Activated CD8-positive, alpha-beta T cell treated with anti-CD3 and anti-CD28 coated beads for 36 hours (primary cell): ENCODE measurements at regions not wholly inside any gene's neighbourhood (a gene's known extent, or its start where the extent isn't known, plus 50 kb on each side); places are given as distances from the start of the nearest gene placed in this dataset.

Experiments used
- ATAC-seq: fragments of 200-7000 bp; cut with Tn5 transposase; one replicate; pipeline ENCODE4 v1.10.0; 2021; ENCODE audit warnings: mild to moderate bottlenecking, moderate library complexity
- CTCF ChIA-PET: fragments of 350-600 bp; sonication (Branson Sonifier 250); formaldehyde crosslinking; loops from one replicate; lab custom pipeline; 2021; ENCODE audit warnings: antibody characterized with exemption; lab: Charles Lee
- POLR2A ChIA-PET: fragments of 350-600 bp; sonication (Branson Sonifier 250); formaldehyde crosslinking; loops from one replicate; lab custom pipeline; 2021; ENCODE audit warnings: antibody characterized with exemption; lab: Charles Lee
- DNase-seq: peaks from one replicate; pipeline ENCODE4 v3.0.0-alpha.2; 2020
- H3K27ac Mint-ChIP-seq: one replicate; pipeline ENCODE4 v1.8.0; 2021; ENCODE audit warnings: mild to moderate bottlenecking, mixed read lengths
- H3K27me3 Mint-ChIP-seq: one replicate; pipeline ENCODE4 v1.8.0; 2021; ENCODE audit warnings: mixed read lengths
- H3K36me3 Mint-ChIP-seq: one replicate; pipeline ENCODE4 v1.8.0; 2021; ENCODE audit warnings: low read depth, mixed read lengths
- H3K4me1 Mint-ChIP-seq: one replicate; pipeline ENCODE4 v1.8.0; 2021; ENCODE audit warnings: low read depth, mixed read lengths
- H3K4me3 Mint-ChIP-seq: one replicate; pipeline ENCODE4 v1.8.0; 2021; ENCODE audit warnings: mild to moderate bottlenecking, moderate library complexity, mixed read lengths
- H3K9me3 Mint-ChIP-seq: one replicate; pipeline ENCODE4 v1.8.0; 2021; ENCODE audit warnings: mixed read lengths
- intact Hi-C: fragments of 100-400 bp; cut with micrococcal nuclease; formaldehyde crosslinking; loops from one replicate; pipeline ENCODE4 v1.10.0; 2022
- TF ChIP-seq, protein P1 (sequence below): fragments of 200-600 bp; IDR thresholded peaks from one replicate; pipeline ENCODE4 v1.8.0; 2022; ENCODE audit warnings: antibody characterized with exemption, mild to moderate bottlenecking

- DNase-seq (no peak), ATAC-seq (no peak)
- TF ChIP-seq, protein P1, sequence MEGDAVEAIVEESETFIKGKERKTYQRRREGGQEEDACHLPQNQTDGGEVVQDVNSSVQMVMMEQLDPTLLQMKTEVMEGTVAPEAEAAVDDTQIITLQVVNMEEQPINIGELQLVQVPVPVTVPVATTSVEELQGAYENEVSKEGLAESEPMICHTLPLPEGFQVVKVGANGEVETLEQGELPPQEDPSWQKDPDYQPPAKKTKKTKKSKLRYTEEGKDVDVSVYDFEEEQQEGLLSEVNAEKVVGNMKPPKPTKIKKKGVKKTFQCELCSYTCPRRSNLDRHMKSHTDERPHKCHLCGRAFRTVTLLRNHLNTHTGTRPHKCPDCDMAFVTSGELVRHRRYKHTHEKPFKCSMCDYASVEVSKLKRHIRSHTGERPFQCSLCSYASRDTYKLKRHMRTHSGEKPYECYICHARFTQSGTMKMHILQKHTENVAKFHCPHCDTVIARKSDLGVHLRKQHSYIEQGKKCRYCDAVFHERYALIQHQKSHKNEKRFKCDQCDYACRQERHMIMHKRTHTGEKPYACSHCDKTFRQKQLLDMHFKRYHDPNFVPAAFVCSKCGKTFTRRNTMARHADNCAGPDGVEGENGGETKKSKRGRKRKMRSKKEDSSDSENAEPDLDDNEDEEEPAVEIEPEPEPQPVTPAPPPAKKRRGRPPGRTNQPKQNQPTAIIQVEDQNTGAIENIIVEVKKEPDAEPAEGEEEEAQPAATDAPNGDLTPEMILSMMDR = no peak
- Mint-ChIP-seq H3K27ac (no peak overlapping the region), H3K4me1 (no peaks in the 10 kb centered on the region), H3K27me3 (no peaks in the 10 kb centered on the region), H3K4me3 (no peak overlapping the region), H3K9me3 (peaks cover 3% of the 10 kb centered on the region), H3K36me3 (no peaks in the 10 kb centered on the region)
- POLR2A ChIA-PET = no interaction called here
- intact Hi-C loops = no loop called here
- CTCF ChIA-PET = no interaction called here
Observed at GRCh38 chr10:81314471-81314870, 560.5 kb upstream of the NRG3 start.

DNA sequence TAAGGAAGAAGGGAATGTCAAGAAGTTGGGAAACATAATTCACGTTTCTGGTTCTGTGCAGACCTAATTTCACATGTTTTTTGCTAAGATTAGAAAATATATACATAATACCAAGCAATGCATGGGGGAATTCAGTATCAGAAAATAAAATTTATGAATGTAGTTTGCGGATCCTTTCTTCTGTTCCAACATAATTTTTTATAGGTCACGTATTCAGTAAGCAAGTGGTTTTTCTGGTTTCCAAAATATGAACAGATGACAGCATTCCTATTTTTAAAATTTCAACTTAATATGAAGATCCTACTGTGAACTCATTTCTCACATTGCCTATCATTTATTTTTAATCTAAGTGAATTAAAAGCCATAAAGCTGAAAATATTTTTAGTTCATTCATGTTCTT, 560.0 kb upstream of the NRG3 start:
- intact Hi-C loops = no loop called here
- Mint-ChIP-seq H3K27me3 (no peaks in the 10 kb centered on the region), H3K27ac (no peak overlapping the region), H3K9me3 (no peaks in the 10 kb centered on the region), H3K36me3 (no peaks in the 10 kb centered on the region), H3K4me1 (no peaks in the 10 kb centered on the region), H3K4me3 (no peak overlapping the region)
- DNase-seq (no peak), ATAC-seq (no peak)
- POLR2A ChIA-PET = no interaction called here
- CTCF ChIA-PET = no interaction called here
- TF ChIP-seq, protein P1 = no peak

DNA sequence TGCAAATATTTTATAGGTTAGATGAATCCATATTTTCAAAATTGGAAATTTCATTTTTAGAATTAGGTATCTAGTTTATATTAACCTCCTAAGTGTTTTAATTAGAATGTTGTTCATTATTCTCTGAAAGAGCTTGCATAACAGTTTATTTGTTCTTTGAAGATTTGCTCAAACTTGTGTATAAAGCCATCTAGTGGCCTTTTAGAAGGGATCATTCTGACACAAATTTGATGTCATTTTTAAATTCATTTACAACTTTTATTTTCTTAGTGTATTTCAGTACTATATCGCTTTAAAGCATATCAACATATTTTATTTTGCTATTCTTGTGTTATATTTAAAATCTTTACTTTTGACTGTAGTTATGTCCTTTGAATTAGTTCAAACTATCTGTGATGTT, 527.0 kb upstream of the NRG3 start:
- Mint-ChIP-seq H3K27me3 (no peaks in the 10 kb centered on the region), H3K4me1 (no peaks in the 10 kb centered on the region), H3K36me3 (no peaks in the 10 kb centered on the region), H3K9me3 (no peaks in the 10 kb centered on the region), H3K27ac (no peak overlapping the region), H3K4me3 (no peak overlapping the region)
- ATAC-seq (no peak), DNase-seq (no peak)
- TF ChIP-seq, protein P1 = no peak
- intact Hi-C loops = no loop called here
- POLR2A ChIA-PET = no interaction called here
- CTCF ChIA-PET = no interaction called here

DNA sequence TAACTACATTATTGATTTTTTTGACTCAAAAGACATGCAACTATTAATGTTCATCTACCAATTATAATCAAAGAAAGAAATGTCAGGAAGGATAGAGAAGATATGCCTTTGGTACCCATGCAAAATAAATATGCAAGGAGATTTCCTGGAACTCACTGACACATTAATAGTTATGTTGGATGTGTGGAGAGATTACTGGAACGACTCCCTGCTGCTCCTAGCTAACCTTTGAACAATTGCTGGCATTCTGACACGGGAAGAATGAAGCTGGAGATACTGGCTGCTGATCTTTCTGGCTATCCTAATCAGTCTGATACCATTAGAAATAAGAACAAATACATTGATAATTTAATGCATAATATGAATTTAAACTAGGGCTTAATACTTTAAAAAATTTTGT, 507.9 kb upstream of the NRG3 start:
- Mint-ChIP-seq H3K27me3 (no peaks in the 10 kb centered on the region), H3K27ac (no peak overlapping the region), H3K9me3 (peaks cover under 1% of the 10 kb centered on the region), H3K4me3 (no peak overlapping the region), H3K4me1 (no peaks in the 10 kb centered on the region), H3K36me3 (no peaks in the 10 kb centered on the region)
- ATAC-seq (no peak), DNase-seq (no peak)
- TF ChIP-seq, protein P1 = no peak
- intact Hi-C loops = no loop called here
- POLR2A ChIA-PET = no interaction called here
- CTCF ChIA-PET = no interaction called here

DNA sequence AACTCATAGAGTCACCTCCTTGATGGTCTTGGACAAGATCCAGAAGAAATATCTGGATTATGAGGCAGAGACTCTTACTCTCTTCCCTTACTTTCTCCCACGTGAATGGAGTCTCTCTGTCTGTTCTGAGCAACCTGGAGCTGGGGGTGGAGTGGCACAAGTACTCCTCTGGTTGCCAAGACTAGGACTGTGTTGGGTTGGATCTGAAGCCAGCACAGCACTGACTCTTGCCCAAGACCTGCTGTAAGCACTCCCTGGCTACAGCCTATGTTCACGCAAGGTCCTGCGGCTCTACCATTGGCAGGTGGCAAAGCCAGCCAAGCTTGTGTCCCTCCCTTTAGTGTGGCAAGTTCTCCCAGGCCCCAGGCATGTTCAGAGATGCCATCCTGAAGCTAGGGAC, 488.2 kb upstream of the NRG3 start:
- intact Hi-C loops = no loop called here
- no peak for ATAC-seq
- H3K9me3 Mint-ChIP-seq = peaks cover 3% of the 10 kb centered on the region
- no peaks in the 10 kb centered on the region for H3K36me3 Mint-ChIP-seq
- no peaks in the 10 kb centered on the region for H3K27me3 Mint-ChIP-seq
- H3K4me3 Mint-ChIP-seq = no peak overlapping the region
- no peaks in the 10 kb centered on the region for H3K4me1 Mint-ChIP-seq
- ChIA-PET POLR2A (no interaction called here), CTCF (no interaction called here)
- no peak overlapping the region for H3K27ac Mint-ChIP-seq
- DNase-seq = no peak
- TF ChIP-seq, protein P1 = no peak
